ENCODE measurements at regions not wholly inside any gene's neighbourhood (a gene's known extent, or its start where the extent isn't known, plus 50 kb on each side); places are given as distances from the start of the nearest gene placed in this dataset.

DNA sequence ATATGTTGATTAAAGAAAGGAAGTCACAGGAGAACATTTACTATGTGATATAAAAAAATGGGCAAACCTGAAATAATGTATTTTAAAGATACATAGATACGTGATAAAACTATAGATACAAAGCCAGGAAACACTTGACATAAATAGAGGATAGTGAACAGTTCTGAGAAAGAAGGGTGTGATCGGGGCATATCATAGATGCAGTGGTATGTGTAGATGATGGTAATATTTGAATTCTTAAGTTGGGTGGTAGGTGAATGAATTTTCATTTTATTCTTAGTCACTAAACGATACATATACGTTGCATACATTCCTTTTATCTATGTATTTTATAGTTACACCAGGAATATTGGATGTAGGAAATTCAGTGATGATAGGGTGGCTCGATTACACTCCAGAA lies 138.7 kb upstream of the ARRDC3 start:
- TF ChIP-seq, protein P1, sequence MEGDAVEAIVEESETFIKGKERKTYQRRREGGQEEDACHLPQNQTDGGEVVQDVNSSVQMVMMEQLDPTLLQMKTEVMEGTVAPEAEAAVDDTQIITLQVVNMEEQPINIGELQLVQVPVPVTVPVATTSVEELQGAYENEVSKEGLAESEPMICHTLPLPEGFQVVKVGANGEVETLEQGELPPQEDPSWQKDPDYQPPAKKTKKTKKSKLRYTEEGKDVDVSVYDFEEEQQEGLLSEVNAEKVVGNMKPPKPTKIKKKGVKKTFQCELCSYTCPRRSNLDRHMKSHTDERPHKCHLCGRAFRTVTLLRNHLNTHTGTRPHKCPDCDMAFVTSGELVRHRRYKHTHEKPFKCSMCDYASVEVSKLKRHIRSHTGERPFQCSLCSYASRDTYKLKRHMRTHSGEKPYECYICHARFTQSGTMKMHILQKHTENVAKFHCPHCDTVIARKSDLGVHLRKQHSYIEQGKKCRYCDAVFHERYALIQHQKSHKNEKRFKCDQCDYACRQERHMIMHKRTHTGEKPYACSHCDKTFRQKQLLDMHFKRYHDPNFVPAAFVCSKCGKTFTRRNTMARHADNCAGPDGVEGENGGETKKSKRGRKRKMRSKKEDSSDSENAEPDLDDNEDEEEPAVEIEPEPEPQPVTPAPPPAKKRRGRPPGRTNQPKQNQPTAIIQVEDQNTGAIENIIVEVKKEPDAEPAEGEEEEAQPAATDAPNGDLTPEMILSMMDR (conservative IDR thresholded peaks at IDR 0.05; ENCODE audit: low read length): no peak
- no peak for TF ChIP-seq EZH2phosphoT487 (IDR thresholded peaks at IDR 0.05; ENCODE audit: borderline replicate concordance, low read depth, low read length)

Measured in OCI-LY7 (cell line).